HG03457 (cell line): ENCODE measurements at regions not wholly inside any gene's neighbourhood (a gene's known extent, or its start where the extent isn't known, plus 50 kb on each side); places are given as distances from the start of the nearest gene placed in this dataset.

Experiments used
- ATAC-seq: cut with Tn5 transposase; IDR thresholded peaks from one replicate; pipeline ENCODE4 v1.9.1; 2021; ENCODE audit warnings: moderate number of reproducible peaks; ENCODE audit not compliant: unreplicated experiment

- no peak for ATAC-seq
Measured at GRCh38 chr18:61225336-61225735, 107.9 kb upstream of the CDH20 start.

- no peak for ATAC-seq
Measured at GRCh38 chr18:61236356-61237057, 96.7 kb upstream of the CDH20 start.

- ATAC-seq = no peak
Measured at GRCh38 chr18:61237529-61237928, 95.7 kb upstream of the CDH20 start.

GRCh38 chr18:61239051-61239450 is 94.2 kb upstream of the CDH20 start:
- no peak for ATAC-seq

- ATAC-seq = no peak
Measured at GRCh38 chr18:61241260-61241853, 91.9 kb upstream of the CDH20 start.

- no peak for ATAC-seq
Measured at GRCh38 chr18:61244632-61245031, 88.6 kb upstream of the CDH20 start.

GRCh38 chr18:61245276-61245675 is 88.0 kb upstream of the CDH20 start:
- no peak for ATAC-seq

GRCh38 chr18:61248589-61248988 is 84.6 kb upstream of the CDH20 start:
- no peak for ATAC-seq

GRCh38 chr18:61256291-61256690 is 76.9 kb upstream of the CDH20 start:
- no peak for ATAC-seq

GRCh38 chr18:61261870-61262269 is 71.4 kb upstream of the CDH20 start:
- no peak for ATAC-seq

GRCh38 chr18:61272793-61273192 is 60.4 kb upstream of the CDH20 start:
- no peak for ATAC-seq

GRCh38 chr18:61273533-61273932 is 59.7 kb upstream of the CDH20 start:
- ATAC-seq = no peak

GRCh38 chr18:61274416-61274960 is 58.7 kb upstream of the CDH20 start:
- ATAC-seq = no peak

GRCh38 chr18:61277808-61278207 is 55.4 kb upstream of the CDH20 start:
- ATAC-seq = no peak

GRCh38 chr18:61281431-61281830 is 51.8 kb upstream of the CDH20 start:
- ATAC-seq = no peak

- no peak for ATAC-seq
Measured at GRCh38 chr18:61282926-61283325, 50.3 kb upstream of the CDH20 start.
